ENCODE measurements at regions not wholly inside any gene's neighbourhood (a gene's known extent, or its start where the extent isn't known, plus 50 kb on each side); places are given as distances from the start of the nearest gene placed in this dataset.
"Not testable (repeated sequence)": the region's sequence is repeated elsewhere in the genome, so short reads cannot be mapped to it uniquely, and the experiment has no call there.

DNA sequence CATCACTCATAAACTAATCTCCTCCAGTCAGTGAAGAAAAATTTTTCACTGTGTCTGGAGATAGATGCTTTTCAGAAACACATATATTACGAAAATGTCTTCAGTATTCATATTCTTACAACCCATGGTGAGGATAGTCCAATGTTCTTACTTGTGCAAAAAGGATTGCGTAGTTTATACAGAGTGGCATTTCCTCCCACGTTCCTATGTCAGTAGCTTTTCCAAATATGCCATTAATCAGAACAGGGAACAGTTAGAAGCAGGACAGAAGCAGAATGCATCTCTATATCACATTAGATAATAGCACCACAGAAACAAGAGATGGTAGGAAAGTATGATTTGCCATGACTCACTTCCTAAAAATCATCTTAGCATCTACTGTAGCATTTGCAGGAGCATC, 282.9 kb downstream of the SLITRK5 start:
- no peak overlapping the region for H3K27ac ChIP-seq
- DNase-seq (ENCODE audit: low read depth in 1 of 2, low spot score in 2 of 2): no peak
- H3K27me3 ChIP-seq (replicated peaks): no peaks in the 10 kb centered on the region
- no peaks in the 10 kb centered on the region for H3K4me1 ChIP-seq (replicated peaks)
- no peak overlapping the region for H3K4me3 ChIP-seq
- no peaks in the 10 kb centered on the region; the same call in 1 of the 2 replicates for H3K9me3 ChIP-seq (replicated peaks)
- no peaks in the 10 kb centered on the region for H3K36me3 ChIP-seq

GRCh38 chr13:87961546-87961945, 290.4 kb downstream of the SLITRK5 start:
- no peak overlapping the region for H3K27ac ChIP-seq
- H3K9me3 ChIP-seq (replicated peaks): no peaks in the 10 kb centered on the region; the same call in 1 of the 2 replicates
- H3K27me3 ChIP-seq (replicated peaks): no peaks in the 10 kb centered on the region
- H3K4me1 ChIP-seq (replicated peaks): no peaks in the 10 kb centered on the region
- H3K4me3 ChIP-seq: no peak overlapping the region
- no peaks in the 10 kb centered on the region for H3K36me3 ChIP-seq
- DNase-seq (ENCODE audit: low read depth in 1 of 2, low spot score in 2 of 2): no peak

GRCh38 chr13:87972568-87972967, 301.4 kb downstream of the SLITRK5 start:
- H3K9me3 ChIP-seq (replicated peaks): peaks cover 5% of the 10 kb centered on the region; the same call in 1 of the 2 replicates
- H3K4me1 ChIP-seq (replicated peaks): no peaks in the 10 kb centered on the region
- H3K27ac ChIP-seq: no peak overlapping the region
- no peak for DNase-seq (ENCODE audit: low read depth in 1 of 2, low spot score in 2 of 2)
- H3K4me3 ChIP-seq: no peak overlapping the region
- no peaks in the 10 kb centered on the region for H3K27me3 ChIP-seq (replicated peaks)
- no peaks in the 10 kb centered on the region for H3K36me3 ChIP-seq

GRCh38 chr13:87975035-87975434, 303.9 kb downstream of the SLITRK5 start:
- Histone ChIP-seq H3K27ac (no peak overlapping the region), H3K4me3 (no peak overlapping the region), H3K4me1 (replicated peaks) (no peaks in the 10 kb centered on the region), H3K9me3 (replicated peaks) (peaks cover 5% of the 10 kb centered on the region; the same call in 1 of the 2 replicates), H3K36me3 (no peaks in the 10 kb centered on the region), H3K27me3 (replicated peaks) (no peaks in the 10 kb centered on the region)
- DNase-seq (ENCODE audit: low read depth in 1 of 2, low spot score in 2 of 2): no peak

GRCh38 chr13:87976650-87977049, 305.5 kb downstream of the SLITRK5 start:
- not testable (repeated sequence) for DNase-seq (ENCODE audit: low read depth in 1 of 2, low spot score in 2 of 2); H3K27me3 ChIP-seq (replicated peaks); H3K27ac ChIP-seq; H3K36me3 ChIP-seq; H3K4me1 ChIP-seq (replicated peaks); H3K9me3 ChIP-seq (replicated peaks); H3K4me3 ChIP-seq

DNA sequence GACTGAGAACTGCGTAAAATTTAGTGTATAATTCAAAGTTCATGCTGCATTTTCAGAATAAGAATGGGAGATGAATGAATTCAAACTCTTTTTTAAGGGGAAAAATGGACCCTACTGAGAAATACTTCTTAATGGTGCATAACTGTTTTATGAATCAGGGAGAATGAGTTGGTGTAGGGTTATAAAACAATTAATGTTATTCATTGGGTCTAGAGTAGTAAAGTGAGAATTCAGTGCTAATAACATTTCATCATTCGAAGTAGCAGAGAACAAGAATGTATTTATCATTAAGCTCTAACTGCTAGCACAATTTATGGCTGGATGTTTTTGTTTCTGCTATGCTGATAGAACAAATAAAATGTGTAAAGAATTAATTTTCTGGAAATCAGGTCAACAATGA, 310.2 kb downstream of the SLITRK5 start:
- Histone ChIP-seq H3K4me3 (no peak overlapping the region), H3K4me1 (replicated peaks) (no peaks in the 10 kb centered on the region), H3K27me3 (replicated peaks) (no peaks in the 10 kb centered on the region), H3K27ac (no peak overlapping the region), H3K9me3 (replicated peaks) (peaks cover 3% of the 10 kb centered on the region; the same call in 1 of the 2 replicates), H3K36me3 (no peaks in the 10 kb centered on the region)
- no peak for DNase-seq (ENCODE audit: low read depth in 1 of 2, low spot score in 2 of 2)

GRCh38 chr13:87982400-87982799, 311.2 kb downstream of the SLITRK5 start:
- no peaks in the 10 kb centered on the region for H3K27me3 ChIP-seq (replicated peaks)
- no peak for DNase-seq (ENCODE audit: low read depth in 1 of 2, low spot score in 2 of 2)
- H3K4me1 ChIP-seq (replicated peaks): no peaks in the 10 kb centered on the region
- peaks cover 3% of the 10 kb centered on the region; the same call in 1 of the 2 replicates for H3K9me3 ChIP-seq (replicated peaks)
- no peaks in the 10 kb centered on the region for H3K36me3 ChIP-seq
- no peak overlapping the region for H3K4me3 ChIP-seq
- no peak overlapping the region for H3K27ac ChIP-seq

GRCh38 chr13:87986639-87987250, 315.6 kb downstream of the SLITRK5 start:
- Histone ChIP-seq H3K27me3 (replicated peaks) (no peaks in the 10 kb centered on the region), H3K4me1 (replicated peaks) (no peaks in the 10 kb centered on the region), H3K27ac (no peak overlapping the region), H3K36me3 (no peaks in the 10 kb centered on the region), H3K9me3 (replicated peaks) (no peaks in the 10 kb centered on the region), H3K4me3 (no peak overlapping the region)
- no peak for DNase-seq (ENCODE audit: low read depth in 1 of 2, low spot score in 2 of 2)

GRCh38 chr13:87998081-87998480, 326.9 kb downstream of the SLITRK5 start:
- H3K9me3 ChIP-seq (replicated peaks): peaks cover 3% of the 10 kb centered on the region; the same call in 1 of the 2 replicates
- no peak for DNase-seq (ENCODE audit: low read depth in 1 of 2, low spot score in 2 of 2)
- no peak overlapping the region for H3K27ac ChIP-seq
- H3K36me3 ChIP-seq: no peaks in the 10 kb centered on the region
- H3K4me3 ChIP-seq: no peak overlapping the region
- no peaks in the 10 kb centered on the region for H3K27me3 ChIP-seq (replicated peaks)
- peaks cover 19% of the 10 kb centered on the region for H3K4me1 ChIP-seq (replicated peaks)

- Histone ChIP-seq H3K4me3 (no peak overlapping the region), H3K4me1 (replicated peaks) (peaks cover 19% of the 10 kb centered on the region), H3K9me3 (replicated peaks) (peaks cover 3% of the 10 kb centered on the region; the same call in 1 of the 2 replicates), H3K27ac (peak overlapping the region; percentile 69), H3K27me3 (replicated peaks) (no peaks in the 10 kb centered on the region), H3K36me3 (no peaks in the 10 kb centered on the region)
- DNase-seq (ENCODE audit: low read depth in 1 of 2, low spot score in 2 of 2): peak in 1 of 2 experiments; percentile 50
Observed at GRCh38 chr13:87999240-87999700, 328.1 kb downstream of the SLITRK5 start.

DNA sequence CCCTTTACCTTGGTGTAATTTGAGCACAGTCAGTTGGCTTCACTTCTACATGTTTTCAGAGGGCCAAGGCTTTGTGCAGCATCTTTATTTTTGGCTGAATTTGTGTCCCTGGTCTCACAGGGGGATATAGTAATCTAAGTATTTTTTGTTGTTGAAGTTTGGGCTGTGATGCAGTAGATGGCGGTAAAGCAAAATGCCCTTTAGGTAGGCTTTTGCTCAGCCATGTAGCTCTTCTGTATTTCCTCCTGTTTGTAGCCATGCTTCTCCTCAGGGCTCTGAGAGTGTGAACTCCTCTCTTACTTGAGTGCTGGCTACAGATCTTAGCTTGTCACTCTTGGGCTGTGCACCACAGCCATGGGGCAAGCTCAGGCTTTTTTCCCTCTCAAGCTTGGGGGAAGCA, 328.6 kb downstream of the SLITRK5 start:
- H3K9me3 ChIP-seq (replicated peaks): peaks cover 3% of the 10 kb centered on the region; the same call in 1 of the 2 replicates
- DNase-seq (ENCODE audit: low read depth in 1 of 2, low spot score in 2 of 2): peak in 1 of 2 experiments; percentile 9
- no peak overlapping the region for H3K4me3 ChIP-seq
- H3K27me3 ChIP-seq (replicated peaks): no peaks in the 10 kb centered on the region
- peaks cover 19% of the 10 kb centered on the region for H3K4me1 ChIP-seq (replicated peaks)
- H3K36me3 ChIP-seq: no peaks in the 10 kb centered on the region
- peak overlapping the region; percentile 50 for H3K27ac ChIP-seq

- Histone ChIP-seq H3K27ac (peak overlapping the region; percentile 50; the same call in 1 of the 2 replicates), H3K4me3 (no peak overlapping the region), H3K27me3 (replicated peaks) (no peaks in the 10 kb centered on the region), H3K36me3 (no peaks in the 10 kb centered on the region), H3K4me1 (replicated peaks) (peaks cover 19% of the 10 kb centered on the region), H3K9me3 (replicated peaks) (peaks cover 3% of the 10 kb centered on the region; the same call in 1 of the 2 replicates)
- no peak for DNase-seq (ENCODE audit: low read depth in 1 of 2, low spot score in 2 of 2)
Observed at GRCh38 chr13:88000239-88000638, 329.1 kb downstream of the SLITRK5 start.

DNA sequence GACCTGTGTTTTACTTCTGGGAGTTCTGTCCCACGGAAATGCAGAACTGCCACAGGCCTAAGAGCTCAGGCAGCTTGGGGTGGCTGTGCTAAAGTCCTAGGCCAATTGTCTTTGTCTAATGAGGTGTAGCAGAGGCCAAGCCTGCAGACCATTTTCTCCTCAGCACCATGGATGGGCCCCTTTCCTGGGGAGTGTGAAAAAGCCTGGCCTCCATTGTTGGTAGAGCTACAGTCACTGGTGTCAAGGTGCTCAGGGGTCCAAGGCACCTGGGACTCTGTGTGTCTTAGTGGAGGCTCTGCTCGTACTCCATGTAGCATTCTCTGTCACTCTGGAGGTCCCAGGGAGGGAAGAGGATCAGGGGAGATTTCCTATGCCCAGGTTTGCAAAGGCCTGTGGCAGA, 329.6 kb downstream of the SLITRK5 start:
- Histone ChIP-seq H3K4me1 (replicated peaks) (peaks cover 19% of the 10 kb centered on the region), H3K4me3 (no peak overlapping the region), H3K27ac (no peak overlapping the region), H3K9me3 (replicated peaks) (peaks cover 3% of the 10 kb centered on the region; the same call in 1 of the 2 replicates), H3K27me3 (replicated peaks) (no peaks in the 10 kb centered on the region), H3K36me3 (no peaks in the 10 kb centered on the region)
- DNase-seq (ENCODE audit: low read depth in 1 of 2, low spot score in 2 of 2): no peak

GRCh38 chr13:88005188-88005587, 334.0 kb downstream of the SLITRK5 start:
- Histone ChIP-seq H3K4me3 (no peak overlapping the region), H3K27ac (no peak overlapping the region), H3K27me3 (replicated peaks) (no peaks in the 10 kb centered on the region), H3K9me3 (replicated peaks) (no peaks in the 10 kb centered on the region), H3K36me3 (no peaks in the 10 kb centered on the region), H3K4me1 (replicated peaks) (peaks cover 8% of the 10 kb centered on the region)
- DNase-seq (ENCODE audit: low read depth in 1 of 2, low spot score in 2 of 2): no peak

DNA sequence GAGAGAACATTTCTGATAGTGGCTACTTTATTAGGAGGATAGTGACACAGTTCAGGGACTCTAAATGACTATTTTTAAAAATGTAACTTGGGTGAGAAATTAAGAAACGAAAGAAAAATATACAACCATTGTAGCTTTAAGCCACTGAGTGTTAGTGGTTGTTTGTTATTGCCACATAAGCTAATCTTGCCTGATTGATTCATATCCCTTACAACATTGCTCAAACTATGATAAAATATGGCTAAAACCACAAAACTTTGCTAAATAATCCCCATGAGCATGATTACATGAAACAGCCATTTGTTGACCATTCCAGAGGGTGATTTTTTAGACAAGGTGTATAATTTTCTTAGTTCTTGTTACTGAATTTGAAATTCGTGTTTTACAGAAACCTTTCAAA, 343.4 kb downstream of the SLITRK5 start:
- Histone ChIP-seq H3K9me3 (replicated peaks) (no peaks in the 10 kb centered on the region), H3K4me1 (replicated peaks) (no peaks in the 10 kb centered on the region), H3K36me3 (no peaks in the 10 kb centered on the region), H3K27me3 (replicated peaks) (no peaks in the 10 kb centered on the region), H3K27ac (no peak overlapping the region), H3K4me3 (no peak overlapping the region)
- DNase-seq (ENCODE audit: low read depth in 1 of 2, low spot score in 2 of 2): no peak
